ENCODE measurements at regions not wholly inside any gene's neighbourhood (a gene's known extent, or its start where the extent isn't known, plus 50 kb on each side); places are given as distances from the start of the nearest gene placed in this dataset.

DNA sequence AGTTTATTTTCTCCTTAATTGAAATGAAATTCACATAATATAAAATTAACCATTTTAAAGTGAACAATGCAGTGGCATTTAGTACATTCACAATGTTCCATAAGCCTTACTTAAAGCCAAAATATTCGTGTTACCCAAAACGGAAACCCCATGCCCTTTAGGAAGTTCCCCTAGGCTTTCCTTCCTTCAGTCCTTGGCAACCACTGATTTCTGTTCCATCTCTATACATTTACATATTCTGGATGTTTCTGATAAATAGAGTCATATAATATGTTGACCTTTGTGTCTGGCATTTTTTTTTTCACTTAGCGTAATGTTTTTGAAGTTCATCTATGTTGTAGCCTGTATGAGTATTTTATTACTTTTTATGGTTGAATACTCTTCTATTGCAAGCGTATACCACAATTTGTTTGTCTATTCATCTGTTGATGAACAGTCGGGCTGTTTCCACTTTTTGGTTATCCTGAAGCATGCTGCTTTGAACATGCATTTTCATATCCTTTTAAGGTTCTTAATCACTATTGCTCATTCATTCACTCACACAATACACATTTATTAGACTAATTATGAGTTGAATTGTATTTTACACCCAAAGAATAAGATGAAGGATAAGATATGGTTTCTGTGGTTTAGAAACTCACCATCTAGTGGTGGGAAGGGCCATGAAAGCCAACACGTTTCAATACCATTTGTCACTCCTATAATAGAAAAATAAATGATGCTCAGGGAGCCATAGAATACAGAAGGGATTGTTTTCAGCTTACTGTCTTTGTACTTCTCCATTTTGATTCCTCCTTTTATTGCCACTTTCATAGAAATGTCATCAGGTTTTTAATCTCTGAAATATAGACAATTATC is 408.2 kb upstream of the CBLB start:
- DNase-seq (no peak), ATAC-seq (no peak)
- Histone ChIP-seq H3K27me3 (ENCODE audit: low read depth) (no peaks in the 10 kb centered on the region), H3K4me3 (no peak overlapping the region), H3K9me3 (no peaks in the 10 kb centered on the region), H3K4me1 (no peaks in the 10 kb centered on the region), H3K36me3 (no peaks in the 10 kb centered on the region), H3K27ac (no peak overlapping the region)
- intact Hi-C loops (cut with DNase I), result no loop called here
- TF ChIP-seq, protein P1, sequence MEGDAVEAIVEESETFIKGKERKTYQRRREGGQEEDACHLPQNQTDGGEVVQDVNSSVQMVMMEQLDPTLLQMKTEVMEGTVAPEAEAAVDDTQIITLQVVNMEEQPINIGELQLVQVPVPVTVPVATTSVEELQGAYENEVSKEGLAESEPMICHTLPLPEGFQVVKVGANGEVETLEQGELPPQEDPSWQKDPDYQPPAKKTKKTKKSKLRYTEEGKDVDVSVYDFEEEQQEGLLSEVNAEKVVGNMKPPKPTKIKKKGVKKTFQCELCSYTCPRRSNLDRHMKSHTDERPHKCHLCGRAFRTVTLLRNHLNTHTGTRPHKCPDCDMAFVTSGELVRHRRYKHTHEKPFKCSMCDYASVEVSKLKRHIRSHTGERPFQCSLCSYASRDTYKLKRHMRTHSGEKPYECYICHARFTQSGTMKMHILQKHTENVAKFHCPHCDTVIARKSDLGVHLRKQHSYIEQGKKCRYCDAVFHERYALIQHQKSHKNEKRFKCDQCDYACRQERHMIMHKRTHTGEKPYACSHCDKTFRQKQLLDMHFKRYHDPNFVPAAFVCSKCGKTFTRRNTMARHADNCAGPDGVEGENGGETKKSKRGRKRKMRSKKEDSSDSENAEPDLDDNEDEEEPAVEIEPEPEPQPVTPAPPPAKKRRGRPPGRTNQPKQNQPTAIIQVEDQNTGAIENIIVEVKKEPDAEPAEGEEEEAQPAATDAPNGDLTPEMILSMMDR (IDR thresholded peaks at IDR 0.05), result no peak

DNA sequence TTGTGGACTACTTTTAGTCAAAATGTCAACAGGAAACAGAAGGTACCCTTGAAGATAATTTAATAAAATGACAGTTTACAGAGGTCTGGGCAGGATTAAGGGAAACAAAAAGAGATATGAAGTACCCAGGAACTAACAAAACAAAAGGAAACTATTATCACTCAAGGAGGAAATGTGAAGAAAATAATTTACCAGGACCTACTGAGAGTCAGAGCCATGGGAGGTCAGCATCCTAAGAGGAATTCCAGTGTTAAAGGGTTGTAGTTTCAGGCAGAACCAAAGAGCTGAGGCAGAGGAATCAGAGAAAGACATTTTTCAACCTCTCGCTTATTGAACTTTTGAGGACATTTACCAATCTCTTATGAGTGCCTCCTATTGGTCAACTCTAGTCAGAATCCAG is 408.9 kb upstream of the CBLB start:
- H3K36me3 ChIP-seq, result no peaks in the 10 kb centered on the region
- intact Hi-C loops (cut with DNase I), result no loop called here
- no peaks in the 10 kb centered on the region for H3K9me3 ChIP-seq
- H3K4me1 ChIP-seq, result no peaks in the 10 kb centered on the region
- no peak overlapping the region for H3K27ac ChIP-seq
- DNase-seq (no peak), ATAC-seq (no peak)
- no peak overlapping the region for H3K4me3 ChIP-seq
- TF ChIP-seq, protein P1 (IDR thresholded peaks at IDR 0.05), result no peak
- H3K27me3 ChIP-seq (ENCODE audit: low read depth), result no peaks in the 10 kb centered on the region

- H3K4me1 ChIP-seq, result no peaks in the 10 kb centered on the region
- H3K9me3 ChIP-seq, result no peaks in the 10 kb centered on the region
- H3K36me3 ChIP-seq, result no peaks in the 10 kb centered on the region
- DNase-seq, result no peak
- intact Hi-C loops (cut with DNase I), result no loop called here
- TF ChIP-seq, protein P1 (IDR thresholded peaks at IDR 0.05), result no peak
- no peak overlapping the region for H3K4me3 ChIP-seq
- H3K27me3 ChIP-seq (ENCODE audit: low read depth), result no peaks in the 10 kb centered on the region
- H3K27ac ChIP-seq, result no peak overlapping the region
- no peak for ATAC-seq
These were observed 412.4 kb upstream of the CBLB start for GRCh38 chr3:106281221-106281620.

- DNase-seq (no peak), ATAC-seq (no peak)
- Histone ChIP-seq H3K4me3 (no peak overlapping the region), H3K27ac (no peak overlapping the region), H3K9me3 (no peaks in the 10 kb centered on the region), H3K4me1 (no peaks in the 10 kb centered on the region), H3K27me3 (ENCODE audit: low read depth) (no peaks in the 10 kb centered on the region), H3K36me3 (no peaks in the 10 kb centered on the region)
- TF ChIP-seq, protein P1 (IDR thresholded peaks at IDR 0.05), result no peak
- intact Hi-C loops (cut with DNase I), result no loop called here
These were observed 414.1 kb upstream of the CBLB start for GRCh38 chr3:106282943-106283342.

DNA sequence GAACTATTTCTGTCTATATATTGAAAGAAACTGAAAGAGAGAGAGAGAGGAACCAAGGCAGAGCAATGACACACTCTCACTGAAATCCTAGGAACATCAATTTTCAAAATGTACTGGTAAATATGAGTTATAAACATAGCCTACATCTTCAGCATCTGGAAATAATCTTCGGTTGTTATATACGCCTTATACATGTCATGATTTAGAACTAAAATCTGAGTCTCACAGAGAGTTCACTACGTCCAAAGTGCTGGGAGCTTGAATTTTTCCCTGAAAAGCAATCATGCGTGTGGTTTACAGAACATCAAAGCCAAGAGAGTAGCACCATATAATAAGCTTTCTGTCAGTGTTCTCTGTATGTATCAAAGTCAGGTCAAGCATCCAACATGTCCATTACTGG is 420.0 kb upstream of the CBLB start:
- no peaks in the 10 kb centered on the region for H3K4me1 ChIP-seq
- TF ChIP-seq, protein P1 (IDR thresholded peaks at IDR 0.05), result no peak
- H3K36me3 ChIP-seq, result no peaks in the 10 kb centered on the region
- H3K27ac ChIP-seq, result no peak overlapping the region
- H3K9me3 ChIP-seq, result no peaks in the 10 kb centered on the region
- H3K4me3 ChIP-seq, result no peak overlapping the region
- DNase-seq (no peak), ATAC-seq (no peak)
- intact Hi-C loops (cut with DNase I), result no loop called here
- no peaks in the 10 kb centered on the region for H3K27me3 ChIP-seq (ENCODE audit: low read depth)

Measured in lower lobe of right lung (tissue), 2 donors.